ENCODE measurements at regions not wholly inside any gene's neighbourhood (a gene's known extent, or its start where the extent isn't known, plus 50 kb on each side); places are given as distances from the start of the nearest gene placed in this dataset.

GRCh38 chr7:115128154-115128553 lies 206.3 kb downstream of the MDFIC start (continued):
- TF ChIP-seq ETS1 (IDR thresholded peaks at IDR 0.05) = no peak

GRCh38 chr7:115127399-115128021 lies 205.6 kb downstream of the MDFIC start:
- Histone ChIP-seq H3K9me2 (ENCODE audit: insufficient read depth) (peaks cover 12% of the 10 kb centered on the region; the same call in 1 of the 2 replicates), H3K27ac (ENCODE audit: low read depth) (no peak overlapping the region), H3K4me3 (no peak overlapping the region), H4K20me1 (replicated peaks; ENCODE audit: insufficient read depth) (no peaks in the 10 kb centered on the region), H3F3A (replicated peaks; ENCODE audit: low read depth) (no peaks in the 10 kb centered on the region), H2AFZ (no peak overlapping the region), H3K36me3 (ENCODE audit: insufficient read depth) (no peaks in the 10 kb centered on the region), H3K4me1 (ENCODE audit: insufficient read depth) (no peaks in the 10 kb centered on the region), H3K4me2 (no peak overlapping the region), H3K27me3 (ENCODE audit: insufficient read depth) (no peaks in the 10 kb centered on the region), H3K79me2 (replicated peaks; ENCODE audit: insufficient read depth) (no peaks in the 10 kb centered on the region)
- DNase-seq (ENCODE audit: low spot score) (no peak), ATAC-seq (no peak)
- H3K9me3 Mint-ChIP-seq = no peaks in the 10 kb centered on the region
- no peaks in the 10 kb centered on the region for H3K36me3 Mint-ChIP-seq (ENCODE audit: low read depth)
- no peaks in the 10 kb centered on the region for H3K27me3 Mint-ChIP-seq (ENCODE audit: insufficient read depth, low read depth, poor library complexity)
- H3K4me1 Mint-ChIP-seq = peaks cover 5% of the 10 kb centered on the region; the same call in 2 of the 3 replicates
- H3K27ac Mint-ChIP-seq = no peak overlapping the region
- H3K4me3 Mint-ChIP-seq = no peak overlapping the region
- TF ChIP-seq NANOG (IDR thresholded peaks at IDR 0.05; ENCODE audit: borderline replicate concordance) = no peak
- no peak for TF ChIP-seq JUNB (IDR thresholded peaks at IDR 0.05; ENCODE audit: unreplicated experiment)
- no peak for TF ChIP-seq POLR2AphosphoS5 (IDR thresholded peaks at IDR 0.05; ENCODE audit: low read depth)
- TF ChIP-seq ZNF114 (CRISPR knock-in tag; IDR thresholded peaks at IDR 0.05) = no peak
- no peak for TF ChIP-seq ZNF462 (CRISPR knock-in tag; IDR thresholded peaks at IDR 0.05)
- no peak for TF ChIP-seq EZH2 (IDR thresholded peaks at IDR 0.05; ENCODE audit: low read depth, unreplicated experiment)
- TF ChIP-seq REST (IDR thresholded peaks at IDR 0.05; ENCODE audit: unreplicated experiment) = no peak
- no peak for TF ChIP-seq CREB1 (CRISPR knock-in tag; IDR thresholded peaks at IDR 0.05; ENCODE audit: low read depth)
- TF ChIP-seq STAT1 (IDR thresholded peaks at IDR 0.05; ENCODE audit: unreplicated experiment) = no peak
- TF ChIP-seq ETS1 (IDR thresholded peaks at IDR 0.05) = no peak
- TF ChIP-seq CTCF (conservative IDR thresholded peaks at IDR 0.05; ENCODE audit: low read depth in 2 of 2) = no peak
